ENCODE measurements at regions not wholly inside any gene's neighbourhood (a gene's known extent, or its start where the extent isn't known, plus 50 kb on each side); places are given as distances from the start of the nearest gene placed in this dataset.
"Not testable (repeated sequence)": the region's sequence is repeated elsewhere in the genome, so short reads cannot be mapped to it uniquely, and the experiment has no call there.

DNA sequence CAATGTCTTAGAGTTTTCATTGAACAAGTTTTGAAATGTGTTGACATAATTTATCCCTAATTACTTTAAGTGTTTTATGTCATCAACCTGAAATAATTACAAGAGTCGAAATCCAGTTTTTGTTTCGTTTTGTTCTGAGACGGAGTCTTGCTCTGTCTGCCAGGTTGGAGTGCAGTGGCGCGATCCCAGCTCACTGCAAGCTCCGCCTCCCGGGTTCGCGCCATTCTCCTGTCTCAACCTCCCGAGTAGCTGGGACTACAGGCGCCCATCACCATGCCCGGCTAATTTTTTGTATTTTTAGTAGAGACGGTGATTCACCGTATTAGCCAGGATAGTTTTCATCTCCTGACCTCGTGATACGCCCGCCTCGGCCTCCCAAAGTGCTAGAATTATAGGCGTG, 1131.0 kb upstream of the LRRTM3 start:
- TF ChIP-seq, protein P1, sequence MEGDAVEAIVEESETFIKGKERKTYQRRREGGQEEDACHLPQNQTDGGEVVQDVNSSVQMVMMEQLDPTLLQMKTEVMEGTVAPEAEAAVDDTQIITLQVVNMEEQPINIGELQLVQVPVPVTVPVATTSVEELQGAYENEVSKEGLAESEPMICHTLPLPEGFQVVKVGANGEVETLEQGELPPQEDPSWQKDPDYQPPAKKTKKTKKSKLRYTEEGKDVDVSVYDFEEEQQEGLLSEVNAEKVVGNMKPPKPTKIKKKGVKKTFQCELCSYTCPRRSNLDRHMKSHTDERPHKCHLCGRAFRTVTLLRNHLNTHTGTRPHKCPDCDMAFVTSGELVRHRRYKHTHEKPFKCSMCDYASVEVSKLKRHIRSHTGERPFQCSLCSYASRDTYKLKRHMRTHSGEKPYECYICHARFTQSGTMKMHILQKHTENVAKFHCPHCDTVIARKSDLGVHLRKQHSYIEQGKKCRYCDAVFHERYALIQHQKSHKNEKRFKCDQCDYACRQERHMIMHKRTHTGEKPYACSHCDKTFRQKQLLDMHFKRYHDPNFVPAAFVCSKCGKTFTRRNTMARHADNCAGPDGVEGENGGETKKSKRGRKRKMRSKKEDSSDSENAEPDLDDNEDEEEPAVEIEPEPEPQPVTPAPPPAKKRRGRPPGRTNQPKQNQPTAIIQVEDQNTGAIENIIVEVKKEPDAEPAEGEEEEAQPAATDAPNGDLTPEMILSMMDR (IDR thresholded peaks at IDR 0.05) = not testable (repeated sequence)
- not testable (repeated sequence) for TF ChIP-seq POLR2A (IDR thresholded peaks at IDR 0.05)

Data from Peyer's patch (tissue), 4 donors.